ENCODE measurements at regions not wholly inside any gene's neighbourhood (a gene's known extent, or its start where the extent isn't known, plus 50 kb on each side); places are given as distances from the start of the nearest gene placed in this dataset.

GRCh38 chr1:217090060-217090911 is 367.1 kb upstream of the ESRRG start:
- in situ Hi-C loops (cut with HindIII; ENCODE audit: low pct_ligation_motif_present, low sequenced_read_pairs): no loop called here
- H3K27me3 ChIP-seq (replicated peaks): no peaks in the 10 kb centered on the region
- TF ChIP-seq CTCF (IDR thresholded peaks at IDR 0.05; ENCODE audit: low read depth, low read length, missing control alignments): no peak
- H3K4me3 ChIP-seq (ENCODE audit: low read depth, low read length): peak overlapping the region; percentile 56
- H3K27ac ChIP-seq: no peak overlapping the region
- H3K36me3 ChIP-seq (replicated peaks): no peaks in the 10 kb centered on the region
- no peak for DNase-seq

GRCh38 chr1:217089361-217090014 is 366.3 kb upstream of the ESRRG start:
- in situ Hi-C loops (cut with HindIII; ENCODE audit: low pct_ligation_motif_present, low sequenced_read_pairs): no loop called here
- Histone ChIP-seq H3K27ac (peak overlapping the region; percentile 71), H3K4me3 (ENCODE audit: low read depth, low read length) (peak overlapping the region; percentile 56), H3K36me3 (replicated peaks) (no peaks in the 10 kb centered on the region), H3K27me3 (replicated peaks) (no peaks in the 10 kb centered on the region)
- peak; percentile 67 for DNase-seq
- TF ChIP-seq CTCF (IDR thresholded peaks at IDR 0.05; ENCODE audit: low read depth, low read length, missing control alignments): no peak

DNA sequence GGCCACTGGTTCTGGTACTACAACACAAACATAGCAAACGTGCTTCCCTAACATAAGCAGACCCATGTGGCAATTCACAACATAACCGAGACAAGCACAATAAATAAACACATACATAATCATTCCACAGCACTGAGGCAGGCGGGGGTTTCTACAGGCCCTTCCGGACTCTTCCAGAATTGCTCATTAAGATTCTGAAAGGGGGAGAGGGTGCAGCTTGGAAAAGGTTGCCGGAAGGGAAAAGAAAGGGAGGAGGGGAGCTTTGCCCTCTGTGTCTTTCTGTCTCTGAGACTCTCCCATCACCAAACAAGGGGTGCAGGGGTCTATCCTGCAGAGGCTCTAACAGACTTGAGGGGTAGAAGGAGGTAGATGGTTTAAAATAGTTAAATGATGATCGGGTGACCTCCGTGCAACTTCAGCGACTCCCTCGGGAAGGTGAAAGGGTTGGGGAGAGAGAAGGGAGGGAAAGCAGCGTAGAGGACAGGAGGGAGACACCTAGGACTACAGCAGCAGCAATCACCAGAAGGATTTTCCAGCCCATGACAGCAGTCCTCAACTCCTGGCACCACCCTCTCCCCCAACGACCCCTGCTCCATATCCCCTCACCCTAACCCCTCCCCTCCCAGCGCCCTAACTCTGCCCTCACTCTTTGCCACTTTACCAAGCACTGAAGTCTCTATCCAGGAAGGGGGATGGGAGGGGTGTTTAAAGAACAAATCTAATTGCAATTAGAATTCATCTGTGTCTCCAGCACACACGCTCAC is 365.5 kb upstream of the ESRRG start:
- Histone ChIP-seq H3K4me3 (ENCODE audit: low read depth, low read length) (peak overlapping the region; percentile 56), H3K27ac (no peak overlapping the region), H3K27me3 (replicated peaks) (no peaks in the 10 kb centered on the region), H3K36me3 (replicated peaks) (no peaks in the 10 kb centered on the region)
- TF ChIP-seq CTCF (IDR thresholded peaks at IDR 0.05; ENCODE audit: low read depth, low read length, missing control alignments): no peak
- in situ Hi-C loops (cut with HindIII; ENCODE audit: low pct_ligation_motif_present, low sequenced_read_pairs): no loop called here
- no peak for DNase-seq

DNA sequence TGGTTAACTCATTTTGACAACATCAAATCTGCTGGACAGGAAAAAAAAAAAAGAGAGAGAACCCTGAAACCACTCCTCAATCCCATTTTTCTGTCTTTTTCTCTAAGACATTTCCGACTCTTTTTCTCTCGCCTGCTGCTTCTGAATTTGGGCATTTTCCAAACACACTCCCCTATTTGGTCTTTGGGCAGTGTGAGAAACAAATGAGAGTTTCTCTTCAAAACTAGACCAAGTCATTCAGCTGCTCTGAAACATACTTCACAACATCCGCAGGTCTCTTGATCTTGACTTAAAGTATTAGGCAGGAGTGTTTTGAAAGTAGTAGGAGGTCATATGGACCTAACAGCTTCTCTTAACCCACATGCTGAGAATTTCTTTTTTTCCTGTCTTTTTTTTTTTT is 364.8 kb upstream of the ESRRG start:
- in situ Hi-C loops (cut with HindIII; ENCODE audit: low pct_ligation_motif_present, low sequenced_read_pairs): no loop called here
- no peak for TF ChIP-seq CTCF (IDR thresholded peaks at IDR 0.05; ENCODE audit: low read depth, low read length, missing control alignments)
- no peak for DNase-seq
- Histone ChIP-seq H3K36me3 (replicated peaks) (no peaks in the 10 kb centered on the region), H3K27me3 (replicated peaks) (no peaks in the 10 kb centered on the region), H3K27ac (no peak overlapping the region), H3K4me3 (ENCODE audit: low read depth, low read length) (no peak overlapping the region)

DNA sequence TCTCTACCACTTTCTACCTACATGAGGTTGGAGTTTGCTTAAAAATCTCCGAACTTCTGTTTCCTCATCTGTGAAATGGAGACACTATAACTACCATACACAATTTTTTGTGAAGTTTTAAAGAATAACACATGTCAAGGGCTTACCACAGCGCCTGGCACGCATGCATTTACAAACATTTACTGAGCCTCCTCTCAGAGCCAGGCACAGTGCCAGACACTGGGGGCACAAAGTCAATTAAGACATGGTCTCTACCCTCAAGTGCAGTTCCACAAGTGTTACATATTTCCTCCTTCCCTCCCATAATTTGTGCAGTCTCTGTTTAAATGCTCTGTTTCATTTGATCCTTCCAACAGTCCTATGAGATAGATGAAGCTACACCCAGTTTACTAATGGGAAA is 356.4 kb upstream of the ESRRG start:
- TF ChIP-seq CTCF (IDR thresholded peaks at IDR 0.05; ENCODE audit: low read depth, low read length, missing control alignments): no peak
- no peaks in the 10 kb centered on the region for H3K27me3 ChIP-seq (replicated peaks)
- H3K36me3 ChIP-seq (replicated peaks): no peaks in the 10 kb centered on the region
- no peak for DNase-seq
- in situ Hi-C loops (cut with HindIII; ENCODE audit: low pct_ligation_motif_present, low sequenced_read_pairs): no loop called here
- no peak overlapping the region for H3K27ac ChIP-seq
- no peak overlapping the region for H3K4me3 ChIP-seq (ENCODE audit: low read depth, low read length)
